K562 (cell line): ENCODE measurements at regions not wholly inside any gene's neighbourhood (a gene's known extent, or its start where the extent isn't known, plus 50 kb on each side); places are given as distances from the start of the nearest gene placed in this dataset.

ENCODE experiments used
- EP400 ChIP-seq: fragments of 450-650 bp; IDR thresholded peaks from 2 replicates; pipeline ENCODE4 v1.6.1; 2017; ENCODE audit warnings: antibody characterized with exemption, mild to moderate bottlenecking, moderate library complexity
- MXI1 ChIP-seq: IDR thresholded peaks from 2 replicates; pipeline ENCODE4 v1.6.1; 2011; ENCODE audit warnings: low read depth, mild to moderate bottlenecking, improper control_type of control experiment, low read length
- NR3C1 ChIP-seq: sonication (generic); formaldehyde crosslinking; IDR thresholded peaks from 2 replicates; pipeline ENCODE4 v1.8.1; 2022; ENCODE audit warnings: missing genetic modification reagents
- POLR2AphosphoS5 ChIP-seq: IDR thresholded peaks from 2 replicates; pipeline ENCODE4 v1.6.1; 2011; ENCODE audit warnings: mild to moderate bottlenecking, low read depth, low read length, moderate library complexity; ENCODE audit not compliant: control insufficient read depth, insufficient read depth
- ZC3H11A ChIP-seq: IDR thresholded peaks from 2 replicates; pipeline ENCODE4 v1.6.1; 2012; ENCODE audit warnings: low read depth, low read length, improper control_type of control experiment
- ZKSCAN8 ChIP-seq: fragments of 200-800 bp; sonication (Bioruptor generic); IDR thresholded peaks from 2 replicates; pipeline ENCODE4 v1.6.1; 2016; ENCODE audit warnings: missing genetic modification characterization, missing compliant biosample characterization
- ZNF134 ChIP-seq: fragments of 250-450 bp; sonication (Bioruptor Pico); conservative IDR thresholded peaks from 2 replicates; pipeline ENCODE4 v1.4.0; 2020
- TF ChIP-seq, protein P1 (sequence below), 3 experiments: IDR thresholded peaks in 2 of 3; conservative IDR thresholded peaks in 1 of 3; 2 replicates each; pipeline ENCODE4 v1.5.1; 2011 to 2012; ENCODE audit warnings: low read length in 3 of 3, mild to moderate bottlenecking in 3 of 3, control low read depth in 2 of 3, improper control_type of control experiment in 1 of 3, inconsistent platforms in 1 of 3, low read depth in 1 of 3, mixed read lengths in 1 of 3, moderate library complexity in 1 of 3; ENCODE audit not compliant: insufficient read depth in 2 of 3
- TF ChIP-seq, protein P2 (sequence below), 2 experiments: fragments of 450-650 bp; IDR thresholded peaks; 2 replicates each; pipeline ENCODE4 v1.6.1; 2016
- TF ChIP-seq, protein P3 (sequence below): IDR thresholded peaks from 3 replicates; pipeline ENCODE4 v1.6.1; 2011; ENCODE audit warnings: borderline replicate concordance, mild to moderate bottlenecking; ENCODE audit not compliant: insufficient read length, insufficient read depth

DNA sequence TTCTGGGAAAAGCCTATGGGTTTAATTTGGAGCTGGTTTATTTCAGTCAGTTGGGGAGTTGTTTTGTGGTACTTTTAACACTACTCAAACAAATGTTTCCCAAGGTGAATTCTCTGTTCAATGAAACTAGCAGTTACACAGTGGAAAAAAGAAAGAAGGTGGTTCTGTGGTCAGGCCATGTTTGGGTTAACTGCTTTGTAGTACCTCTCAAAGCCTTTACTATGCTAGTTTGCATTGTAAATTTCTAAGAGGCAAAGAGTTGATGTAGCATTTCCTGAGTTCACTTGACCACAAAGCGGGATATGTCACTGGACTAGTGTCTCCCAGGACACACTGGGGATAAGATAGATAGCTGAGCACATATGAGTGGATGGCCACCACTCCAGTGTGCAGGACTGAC, 145.4 kb downstream of the KIF20B start:
- TF ChIP-seq EP400 (no peak), POLR2AphosphoS5 (no peak), ZKSCAN8 (no peak), NR3C1 (no peak), ZC3H11A (no peak), ZNF134 (no peak), MXI1 (no peak)
- TF ChIP-seq, protein P1, sequence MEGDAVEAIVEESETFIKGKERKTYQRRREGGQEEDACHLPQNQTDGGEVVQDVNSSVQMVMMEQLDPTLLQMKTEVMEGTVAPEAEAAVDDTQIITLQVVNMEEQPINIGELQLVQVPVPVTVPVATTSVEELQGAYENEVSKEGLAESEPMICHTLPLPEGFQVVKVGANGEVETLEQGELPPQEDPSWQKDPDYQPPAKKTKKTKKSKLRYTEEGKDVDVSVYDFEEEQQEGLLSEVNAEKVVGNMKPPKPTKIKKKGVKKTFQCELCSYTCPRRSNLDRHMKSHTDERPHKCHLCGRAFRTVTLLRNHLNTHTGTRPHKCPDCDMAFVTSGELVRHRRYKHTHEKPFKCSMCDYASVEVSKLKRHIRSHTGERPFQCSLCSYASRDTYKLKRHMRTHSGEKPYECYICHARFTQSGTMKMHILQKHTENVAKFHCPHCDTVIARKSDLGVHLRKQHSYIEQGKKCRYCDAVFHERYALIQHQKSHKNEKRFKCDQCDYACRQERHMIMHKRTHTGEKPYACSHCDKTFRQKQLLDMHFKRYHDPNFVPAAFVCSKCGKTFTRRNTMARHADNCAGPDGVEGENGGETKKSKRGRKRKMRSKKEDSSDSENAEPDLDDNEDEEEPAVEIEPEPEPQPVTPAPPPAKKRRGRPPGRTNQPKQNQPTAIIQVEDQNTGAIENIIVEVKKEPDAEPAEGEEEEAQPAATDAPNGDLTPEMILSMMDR (IDR thresholded peaks at IDR 0.05 in 2 of 3, conservative IDR thresholded peaks at IDR 0.05 in 1 of 3; ENCODE audit: insufficient read depth in 2 of 3, low read depth in 1 of 3, low read length in 3 of 3): no peak
- TF ChIP-seq, protein P2, sequence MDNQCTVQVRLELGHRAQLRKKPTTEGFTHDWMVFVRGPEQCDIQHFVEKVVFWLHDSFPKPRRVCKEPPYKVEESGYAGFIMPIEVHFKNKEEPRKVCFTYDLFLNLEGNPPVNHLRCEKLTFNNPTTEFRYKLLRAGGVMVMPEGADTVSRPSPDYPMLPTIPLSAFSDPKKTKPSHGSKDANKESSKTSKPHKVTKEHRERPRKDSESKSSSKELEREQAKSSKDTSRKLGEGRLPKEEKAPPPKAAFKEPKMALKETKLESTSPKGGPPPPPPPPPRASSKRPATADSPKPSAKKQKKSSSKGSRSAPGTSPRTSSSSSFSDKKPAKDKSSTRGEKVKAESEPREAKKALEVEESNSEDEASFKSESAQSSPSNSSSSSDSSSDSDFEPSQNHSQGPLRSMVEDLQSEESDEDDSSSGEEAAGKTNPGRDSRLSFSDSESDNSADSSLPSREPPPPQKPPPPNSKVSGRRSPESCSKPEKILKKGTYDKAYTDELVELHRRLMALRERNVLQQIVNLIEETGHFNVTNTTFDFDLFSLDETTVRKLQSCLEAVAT (IDR thresholded peaks at IDR 0.05): no peak
- TF ChIP-seq, protein P3, sequence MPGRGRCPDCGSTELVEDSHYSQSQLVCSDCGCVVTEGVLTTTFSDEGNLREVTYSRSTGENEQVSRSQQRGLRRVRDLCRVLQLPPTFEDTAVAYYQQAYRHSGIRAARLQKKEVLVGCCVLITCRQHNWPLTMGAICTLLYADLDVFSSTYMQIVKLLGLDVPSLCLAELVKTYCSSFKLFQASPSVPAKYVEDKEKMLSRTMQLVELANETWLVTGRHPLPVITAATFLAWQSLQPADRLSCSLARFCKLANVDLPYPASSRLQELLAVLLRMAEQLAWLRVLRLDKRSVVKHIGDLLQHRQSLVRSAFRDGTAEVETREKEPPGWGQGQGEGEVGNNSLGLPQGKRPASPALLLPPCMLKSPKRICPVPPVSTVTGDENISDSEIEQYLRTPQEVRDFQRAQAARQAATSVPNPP: no peak
